ENCODE measurements at regions not wholly inside any gene's neighbourhood (a gene's known extent, or its start where the extent isn't known, plus 50 kb on each side); places are given as distances from the start of the nearest gene placed in this dataset.
"Not testable (repeated sequence)": the region's sequence is repeated elsewhere in the genome, so short reads cannot be mapped to it uniquely, and the experiment has no call there.

DNA sequence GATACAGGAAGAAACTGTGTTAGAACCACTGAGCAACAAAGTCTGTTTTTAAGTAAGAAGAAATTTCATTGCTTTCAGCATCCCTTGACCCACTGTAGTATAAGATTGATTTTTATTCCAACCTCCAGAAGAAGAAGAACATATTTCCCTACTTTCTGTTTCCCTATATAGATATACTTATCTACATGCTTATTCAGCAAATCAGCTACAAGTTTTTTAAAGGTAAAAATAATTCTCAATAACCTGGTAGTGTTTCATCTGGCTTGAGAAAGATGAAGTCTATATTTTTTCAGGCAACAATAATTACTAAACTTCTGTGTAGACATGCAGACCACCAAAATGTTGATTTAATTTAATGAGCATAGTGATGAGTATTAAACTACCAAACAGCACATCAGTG, 201.0 kb downstream of the OSTF1 start:
- no peak for DNase-seq

DNA sequence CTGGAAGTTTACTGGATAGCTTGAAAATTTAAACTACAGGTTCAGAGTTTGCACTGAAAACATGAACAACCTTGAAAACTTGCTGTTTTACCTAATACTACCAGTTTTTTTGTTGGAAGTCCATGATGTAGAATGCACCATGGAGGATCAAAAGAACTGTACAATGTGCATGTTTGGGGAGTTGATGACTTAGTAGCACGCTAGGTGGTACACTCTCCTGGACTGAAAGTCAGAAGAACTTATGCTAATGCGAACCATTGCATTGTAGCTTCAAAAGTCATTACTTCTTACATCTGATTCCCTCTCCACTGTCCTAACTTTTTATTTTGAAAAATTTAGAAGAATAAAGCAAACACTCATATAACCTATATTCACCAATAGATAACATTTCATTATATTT, 211.0 kb downstream of the OSTF1 start:
- no peak for DNase-seq

DNA sequence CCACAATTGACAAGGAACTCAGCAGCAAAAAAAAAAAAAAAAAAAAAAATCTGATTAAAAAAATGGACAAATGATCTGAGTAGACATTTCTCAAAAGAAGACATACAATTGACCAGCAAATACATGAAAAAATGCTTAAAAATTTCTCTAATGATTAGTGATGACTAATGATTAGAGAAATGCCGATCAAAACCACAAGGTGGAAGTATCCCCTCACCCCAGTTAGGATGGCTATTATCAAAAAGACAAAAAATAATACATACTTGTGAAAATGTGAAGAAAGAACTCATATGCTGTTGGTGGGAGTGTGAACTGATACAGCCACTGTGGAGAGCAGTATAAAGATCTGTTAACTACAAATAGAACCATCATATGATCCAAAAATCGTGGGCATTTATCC, 245.3 kb downstream of the OSTF1 start:
- DNase-seq, result no peak

DNA sequence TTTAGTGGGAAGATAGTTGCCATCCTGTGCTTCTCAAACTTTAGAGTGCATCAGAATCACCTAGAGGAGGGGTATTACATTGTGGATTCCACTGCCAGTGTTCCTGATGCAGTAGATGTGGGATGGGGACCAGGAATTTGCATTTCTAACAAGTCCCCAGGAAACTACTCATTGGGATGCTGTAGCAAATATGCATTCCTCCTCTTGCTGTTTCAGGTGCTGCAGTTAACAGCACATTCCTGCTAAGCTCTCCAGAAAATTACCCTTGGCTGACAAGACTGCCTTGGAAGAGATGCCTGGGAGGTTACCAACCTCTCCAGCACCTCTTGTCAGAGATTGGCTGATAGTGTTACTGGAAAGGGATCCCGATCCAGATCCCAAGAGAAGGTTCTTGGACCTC, 270.5 kb downstream of the OSTF1 start:
- DNase-seq, result no peak

DNA sequence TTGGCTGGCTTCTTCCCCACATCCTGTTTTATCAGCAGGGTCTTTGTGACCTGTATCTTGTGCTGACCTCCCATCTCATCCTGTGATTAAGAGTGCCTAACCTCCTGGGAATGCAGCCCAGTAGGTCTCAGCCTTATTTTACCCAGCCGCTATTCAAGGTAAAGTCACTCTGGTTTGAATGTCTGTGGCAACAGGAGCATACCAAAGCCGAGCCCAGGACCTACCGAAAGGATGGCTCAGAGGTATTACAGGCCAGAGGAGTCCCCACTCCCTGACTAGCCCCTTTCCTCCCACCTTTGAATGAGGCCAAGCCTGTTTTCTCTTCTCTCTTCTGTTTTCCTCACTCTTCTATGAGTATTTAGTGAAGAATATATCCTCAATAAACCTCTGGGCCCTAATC, 271.3 kb downstream of the OSTF1 start:
- DNase-seq, result no peak

DNA sequence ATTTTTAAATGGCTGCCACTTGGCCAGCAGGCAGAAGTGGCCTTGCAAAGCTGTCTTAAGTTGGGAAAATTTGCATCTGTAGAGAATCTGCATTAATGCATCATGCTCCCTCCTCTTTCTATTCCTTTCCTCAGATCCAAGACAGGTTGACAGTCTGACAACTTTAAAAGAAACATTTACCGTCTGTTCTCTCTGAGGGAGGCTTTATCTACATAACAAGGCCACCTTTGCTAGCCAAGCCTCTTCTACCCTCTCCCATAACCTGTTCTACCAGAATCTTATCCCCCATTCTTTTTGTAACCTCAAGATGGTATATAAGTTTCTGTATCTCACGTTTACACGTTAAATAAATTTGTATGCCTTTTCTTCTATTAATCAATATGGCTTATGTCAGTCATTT, 271.9 kb downstream of the OSTF1 start:
- DNase-seq, result no peak

DNA sequence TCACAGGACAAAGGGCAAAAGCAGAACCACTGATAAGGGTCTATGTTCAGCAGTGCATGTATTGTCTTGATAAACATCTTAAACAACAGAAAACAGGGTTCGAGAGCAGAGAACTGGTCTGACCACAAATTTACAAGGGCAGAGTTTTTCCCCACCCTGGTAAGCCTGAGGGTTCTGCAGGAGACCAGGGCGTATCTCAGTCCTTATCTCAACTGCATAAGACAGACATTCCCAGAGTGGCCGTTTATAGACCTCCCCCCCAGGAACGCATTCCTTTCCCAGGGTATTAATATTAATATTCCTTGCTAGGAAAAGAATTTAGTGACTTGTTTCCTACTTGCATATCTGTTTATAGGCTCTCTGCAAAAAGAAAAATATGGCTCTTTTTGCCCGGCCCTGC, 274.1 kb downstream of the OSTF1 start:
- not testable (repeated sequence) for DNase-seq

DNA sequence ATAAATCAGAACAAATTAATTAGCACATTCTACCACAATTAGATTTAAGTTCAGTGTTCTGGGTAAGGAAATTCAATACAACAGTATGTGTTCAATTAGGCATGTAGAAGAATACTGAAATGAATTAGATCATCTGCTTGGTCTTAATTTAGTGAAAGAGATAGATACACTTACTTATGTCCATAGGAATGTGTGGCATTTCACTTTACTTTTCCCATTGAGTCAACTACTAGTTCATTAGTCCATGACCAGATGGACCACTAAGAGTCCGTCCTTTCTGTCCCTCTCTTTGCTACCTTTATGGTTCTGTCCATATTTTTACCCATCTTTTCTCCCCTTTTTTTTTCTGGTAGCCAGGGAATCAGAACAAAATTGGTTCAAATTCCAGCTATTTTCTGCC, 276.9 kb downstream of the OSTF1 start:
- DNase-seq, result no peak

DNA sequence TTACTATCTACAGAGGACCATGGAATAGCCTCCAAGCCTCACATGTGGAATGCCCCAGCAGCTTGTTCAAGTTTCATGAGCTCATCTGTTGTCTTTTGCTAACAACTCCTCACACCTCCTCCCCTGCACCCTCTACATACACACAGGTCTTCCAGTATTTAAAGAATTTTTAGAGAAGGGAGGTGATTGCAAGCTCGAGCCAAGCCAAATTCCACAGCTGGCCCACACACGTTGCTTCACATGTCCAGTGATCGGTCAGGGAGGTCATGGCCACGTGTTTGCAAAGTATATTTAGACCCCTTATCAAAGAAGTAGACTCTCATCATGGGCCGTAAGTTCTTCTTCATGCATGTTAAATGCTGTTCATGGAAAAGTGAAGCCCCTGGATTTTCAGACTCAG, 281.7 kb downstream of the OSTF1 start:
- DNase-seq, result no peak

DNA sequence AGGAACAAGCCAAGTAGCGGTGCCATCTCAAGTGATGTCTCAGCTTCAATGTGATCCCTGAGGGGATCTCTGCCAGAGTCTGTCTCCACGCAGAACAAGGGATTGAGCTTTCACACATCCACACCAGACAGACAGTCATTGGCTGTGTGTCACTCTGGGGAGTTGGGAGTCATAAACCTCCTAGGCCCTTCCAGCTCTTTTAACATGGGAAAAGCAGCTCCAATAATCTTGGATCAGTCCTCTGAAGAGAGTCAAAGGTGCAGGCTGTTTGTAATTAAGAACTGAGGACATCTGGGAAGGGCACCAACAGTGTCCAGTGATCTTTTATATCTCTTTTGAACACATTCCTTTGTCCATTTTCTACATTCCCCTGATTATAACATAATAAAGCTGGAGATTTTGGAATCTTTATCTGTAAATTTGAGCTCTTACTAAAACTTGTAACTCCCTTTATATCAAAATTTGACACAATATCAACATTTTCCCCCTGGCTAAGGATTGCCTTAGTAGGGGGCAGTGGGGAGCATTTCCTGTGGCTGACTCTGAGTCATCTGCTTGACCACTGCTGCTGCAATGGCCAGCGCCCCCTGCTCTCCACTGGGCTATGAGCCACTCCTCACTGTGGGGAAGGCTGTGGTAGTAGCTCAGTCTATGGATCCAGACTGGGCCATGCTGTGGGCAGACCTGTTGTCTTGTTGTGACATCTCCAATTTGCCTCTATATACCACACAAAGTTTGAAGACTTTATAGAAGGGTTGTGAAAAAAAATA, 284.4 kb downstream of the OSTF1 start:
- no peak for DNase-seq

DNA sequence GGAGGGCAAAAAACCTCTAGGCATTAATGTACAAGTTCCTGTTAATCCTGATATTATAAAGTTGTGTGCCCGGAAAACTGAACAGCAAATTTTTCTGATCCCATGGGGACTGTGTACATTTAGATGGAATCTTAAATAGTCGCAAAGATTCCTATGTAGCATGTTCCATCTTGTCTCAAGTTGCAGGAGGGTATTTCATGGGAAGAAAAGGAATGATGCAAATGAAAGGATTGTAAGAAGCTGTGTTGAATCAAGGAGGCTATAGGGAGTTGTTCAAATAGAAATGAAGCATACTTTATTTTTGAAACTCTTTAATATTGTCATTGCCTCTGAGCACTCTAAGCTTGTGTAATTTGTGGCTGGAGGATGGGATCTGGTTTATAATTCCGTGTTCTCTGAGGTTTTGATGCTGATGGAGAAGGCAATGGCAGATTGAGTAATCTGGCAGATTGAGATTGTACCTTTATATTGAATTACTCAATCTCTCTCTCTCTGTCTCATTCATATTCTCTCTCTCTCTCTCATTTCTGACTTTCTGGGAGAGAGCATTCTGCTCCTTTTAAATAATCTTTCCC, 288.5 kb downstream of the OSTF1 start:
- no peak for DNase-seq

DNA sequence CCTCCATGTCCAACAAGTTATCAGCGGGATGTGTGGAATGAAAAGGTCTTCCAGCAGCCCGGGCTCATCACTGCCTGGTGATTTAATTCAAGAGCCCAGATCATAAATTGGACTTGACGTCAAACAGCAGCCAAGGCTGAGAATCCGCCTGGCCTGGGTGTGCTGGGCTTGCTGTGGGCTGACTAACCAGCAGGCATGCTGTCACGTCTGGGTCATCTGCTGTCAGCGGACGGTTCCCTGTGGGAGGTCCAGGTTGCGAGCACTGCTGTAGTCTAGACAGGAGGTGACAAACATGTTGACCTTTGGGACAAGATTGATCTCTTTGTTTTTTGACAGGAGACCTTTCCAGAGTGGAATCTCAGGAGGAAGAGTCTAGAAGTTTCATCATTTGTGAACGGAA, 289.7 kb downstream of the OSTF1 start:
- no peak for DNase-seq

DNA sequence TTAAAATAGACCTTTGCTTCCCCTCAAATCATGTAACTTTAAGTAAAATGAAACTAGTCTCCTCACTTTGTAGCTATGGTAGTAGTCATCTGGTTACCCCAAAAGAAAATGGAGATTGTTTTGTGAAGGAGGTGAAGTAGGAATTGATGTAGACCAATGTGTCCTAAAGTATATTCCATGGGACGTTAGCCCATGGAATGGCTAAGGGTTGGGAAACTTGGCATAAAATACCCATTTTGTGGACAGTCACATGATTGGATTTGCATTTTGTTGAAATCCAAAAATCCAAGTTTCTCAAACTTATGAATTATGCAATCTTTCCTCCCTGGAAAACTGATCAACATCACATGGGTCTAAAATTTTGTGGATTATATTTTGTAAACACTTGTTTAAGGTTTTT, 290.6 kb downstream of the OSTF1 start:
- DNase-seq, result no peak

DNA sequence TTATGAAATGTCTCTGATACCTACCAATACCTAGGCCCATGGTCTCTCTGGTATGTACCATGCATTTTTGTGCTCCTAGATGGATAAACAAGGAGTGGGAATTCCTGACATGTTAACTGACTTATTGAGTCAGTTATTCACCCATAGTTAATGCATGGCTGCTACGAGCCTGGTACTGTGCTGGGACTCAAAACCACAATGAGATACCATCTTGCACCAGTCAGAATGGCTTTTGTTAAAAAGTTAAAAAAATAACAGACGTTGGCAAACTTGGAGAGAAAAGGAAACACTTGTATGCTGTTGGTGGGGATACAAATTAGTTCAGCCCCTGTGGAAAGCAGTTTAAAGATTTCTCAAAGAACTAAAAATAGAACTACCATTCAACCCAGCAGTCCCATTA, 293.8 kb downstream of the OSTF1 start:
- no peak for DNase-seq

DNA sequence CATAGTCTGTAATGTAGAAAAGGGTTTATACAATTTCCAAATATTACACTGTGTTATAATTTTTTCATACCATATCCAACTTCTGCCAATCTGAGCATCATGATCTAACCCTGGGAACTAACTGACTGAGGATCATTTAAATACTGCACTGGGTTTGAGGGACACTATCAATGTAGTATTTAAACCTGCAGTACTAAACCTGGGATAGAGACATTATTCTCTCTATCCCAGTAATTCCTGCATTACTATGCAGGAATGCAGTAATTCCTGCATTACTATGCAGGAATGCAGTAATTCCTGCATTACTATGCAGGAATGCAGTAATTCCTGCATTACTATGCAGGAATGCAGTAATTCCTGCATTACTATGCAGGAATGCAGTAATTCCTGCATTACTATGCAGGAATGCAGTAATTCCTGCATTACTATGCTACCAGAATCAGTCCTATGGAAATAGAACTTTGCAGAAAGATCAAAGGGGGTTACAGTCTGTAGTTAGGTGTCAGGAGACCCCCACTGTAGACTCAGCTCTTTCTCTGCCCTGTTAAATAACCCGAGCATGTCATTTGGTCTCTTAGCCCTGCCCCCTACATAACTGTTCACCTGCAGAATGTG, 295.2 kb downstream of the OSTF1 start:
- DNase-seq, result not testable (repeated sequence)

DNA sequence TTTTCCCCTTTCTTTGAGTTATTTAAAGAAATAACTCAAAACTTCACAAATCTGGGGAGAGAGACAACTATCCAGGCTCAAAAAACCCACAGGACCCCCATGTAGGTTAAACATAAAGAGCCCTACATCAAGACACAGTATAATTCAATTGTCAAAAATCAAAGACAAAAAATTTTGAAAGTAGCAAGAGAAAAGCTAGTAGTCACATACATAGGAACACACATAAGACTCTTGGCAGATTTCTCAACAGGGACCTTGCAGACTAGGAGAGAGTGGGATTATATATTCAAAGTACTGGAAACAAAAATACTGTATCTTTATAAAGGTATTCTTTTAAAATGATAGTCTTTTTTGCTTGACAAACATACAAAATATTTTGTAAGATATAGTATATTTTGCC, 296.9 kb downstream of the OSTF1 start:
- DNase-seq, result no peak

DNA sequence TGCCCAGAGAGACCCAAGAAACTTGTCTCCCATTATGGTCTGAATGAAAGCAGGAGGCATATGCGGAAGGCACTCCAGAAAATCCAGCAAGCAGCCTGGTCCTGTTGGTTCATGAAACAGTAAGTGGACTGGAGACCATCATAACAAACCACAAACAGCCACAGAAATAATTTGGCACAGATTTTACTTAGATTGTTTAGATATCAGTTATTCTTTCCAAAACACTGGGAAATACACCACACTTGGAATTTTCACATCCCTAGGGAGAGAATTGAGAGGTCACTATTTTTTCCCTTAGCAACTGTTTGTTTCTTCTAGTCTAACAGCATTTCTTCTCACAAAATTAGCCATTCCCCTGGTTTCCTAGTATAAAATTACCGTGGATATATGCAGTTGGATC, 300.8 kb downstream of the OSTF1 start:
- DNase-seq, result no peak

DNA sequence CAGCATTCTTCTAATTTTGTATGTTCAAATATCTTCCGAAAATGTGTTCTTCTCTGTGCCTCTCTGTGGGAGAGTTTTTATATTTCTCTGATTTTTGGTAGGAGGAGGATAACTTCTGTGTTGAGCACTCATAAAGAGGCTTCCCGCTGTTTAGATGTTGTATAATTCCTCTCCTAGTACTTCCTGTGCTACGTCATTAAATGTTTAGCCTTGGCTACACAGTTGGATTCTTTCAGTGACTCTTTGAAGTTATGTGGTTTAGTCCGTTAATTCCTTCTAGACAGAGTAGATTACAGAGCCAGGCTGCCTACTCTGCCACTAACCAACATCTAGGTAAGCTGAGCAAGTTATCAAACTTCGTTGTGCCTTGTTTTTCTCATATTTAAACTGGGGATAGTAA, 302.6 kb downstream of the OSTF1 start:
- no peak for DNase-seq

DNA sequence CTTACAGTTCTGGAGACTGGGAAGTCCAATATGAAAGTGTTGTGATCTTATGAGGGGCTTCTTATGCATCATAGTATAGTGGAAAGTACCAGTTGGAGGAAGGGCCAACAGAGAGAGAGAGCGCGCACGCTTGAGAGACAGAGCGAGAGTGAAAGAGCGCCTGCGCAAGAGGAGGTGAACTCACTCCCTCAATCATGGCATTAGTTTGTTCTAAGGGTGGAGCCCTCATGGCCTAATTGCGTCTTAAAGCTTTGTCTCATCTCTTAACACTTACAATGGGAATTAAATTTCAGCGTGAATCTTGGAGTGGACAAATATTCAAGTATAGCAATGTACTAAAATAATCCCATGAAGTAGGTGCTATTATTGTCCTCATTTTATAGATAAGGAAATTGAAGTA, 303.2 kb downstream of the OSTF1 start:
- no peak for DNase-seq

DNA sequence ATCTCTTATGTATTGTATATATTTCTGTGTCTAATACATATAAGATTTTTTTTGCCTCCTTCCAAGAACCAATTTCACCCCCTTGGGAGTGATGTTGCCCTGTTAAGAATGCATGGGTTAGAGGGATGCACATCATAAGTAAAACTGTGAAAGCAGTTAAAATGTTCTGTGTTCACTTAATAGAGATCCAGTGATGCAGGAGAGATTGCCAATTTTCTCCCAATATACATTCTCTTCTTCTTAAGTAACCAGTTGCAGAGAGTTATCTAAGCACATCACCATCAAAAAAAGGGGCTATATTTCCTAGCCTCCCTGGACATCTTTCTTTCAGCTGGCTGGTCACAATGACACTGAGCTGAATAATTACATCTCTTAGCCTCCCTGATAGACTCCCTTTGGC, 307.0 kb downstream of the OSTF1 start:
- no peak for DNase-seq

DNA sequence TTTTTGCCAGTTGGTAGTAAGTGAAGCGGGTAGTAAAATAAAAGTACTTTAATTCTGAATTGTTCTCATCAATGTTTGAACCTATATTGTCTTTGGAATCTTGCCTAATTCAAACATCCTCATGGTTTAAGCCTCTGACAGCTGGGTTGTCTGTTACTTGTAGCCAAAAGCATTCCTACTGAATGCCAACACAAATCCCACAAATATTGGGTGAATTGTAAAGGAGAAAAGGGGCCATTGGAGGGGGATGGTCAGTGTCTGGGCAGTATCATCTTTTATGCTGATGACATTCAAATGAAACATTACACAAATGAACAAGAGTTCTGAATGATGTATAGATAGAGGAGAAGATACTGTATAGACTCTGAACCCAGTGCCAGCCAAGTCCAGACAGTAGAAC, 309.5 kb downstream of the OSTF1 start:
- DNase-seq, result no peak

DNA sequence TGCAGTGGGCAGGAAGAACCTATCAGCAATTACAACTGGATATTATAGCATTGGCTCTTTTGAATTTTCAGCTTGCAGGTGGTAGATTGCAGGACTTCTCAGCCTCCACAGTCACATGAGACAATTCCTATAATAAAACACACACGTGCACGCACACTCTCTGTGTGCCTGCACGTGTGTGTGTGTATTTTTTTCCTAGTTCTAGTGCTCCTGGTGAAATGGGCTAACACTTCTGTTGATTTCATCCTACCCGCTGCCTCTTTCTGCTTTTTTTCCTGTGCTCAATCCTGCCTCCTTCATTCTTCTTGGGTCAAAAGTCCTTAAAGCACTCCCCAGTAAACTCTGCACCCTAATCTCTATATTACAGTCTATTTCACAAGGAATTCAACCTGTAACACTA, 320.1 kb downstream of the OSTF1 start:
- DNase-seq, result no peak

DNA sequence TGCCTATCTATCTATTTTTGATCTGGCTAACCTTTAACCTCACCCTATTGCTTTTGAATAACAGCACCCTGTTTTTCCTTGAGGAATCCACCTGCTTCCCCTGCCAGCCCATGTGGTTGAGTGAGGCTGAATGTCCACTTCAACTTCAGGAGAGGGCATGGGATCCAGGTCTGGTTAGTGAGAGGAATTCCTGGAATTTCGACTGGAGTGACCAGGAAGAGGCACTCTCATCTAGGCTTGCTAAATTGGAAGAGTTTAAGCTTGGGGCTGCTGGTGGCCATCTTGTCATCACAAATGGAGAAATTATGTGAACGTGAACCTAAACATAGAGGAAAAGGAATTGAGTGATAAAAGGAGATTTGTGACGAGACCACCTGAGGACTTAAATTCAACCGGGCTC, 322.1 kb downstream of the OSTF1 start:
- no peak for DNase-seq

DNA sequence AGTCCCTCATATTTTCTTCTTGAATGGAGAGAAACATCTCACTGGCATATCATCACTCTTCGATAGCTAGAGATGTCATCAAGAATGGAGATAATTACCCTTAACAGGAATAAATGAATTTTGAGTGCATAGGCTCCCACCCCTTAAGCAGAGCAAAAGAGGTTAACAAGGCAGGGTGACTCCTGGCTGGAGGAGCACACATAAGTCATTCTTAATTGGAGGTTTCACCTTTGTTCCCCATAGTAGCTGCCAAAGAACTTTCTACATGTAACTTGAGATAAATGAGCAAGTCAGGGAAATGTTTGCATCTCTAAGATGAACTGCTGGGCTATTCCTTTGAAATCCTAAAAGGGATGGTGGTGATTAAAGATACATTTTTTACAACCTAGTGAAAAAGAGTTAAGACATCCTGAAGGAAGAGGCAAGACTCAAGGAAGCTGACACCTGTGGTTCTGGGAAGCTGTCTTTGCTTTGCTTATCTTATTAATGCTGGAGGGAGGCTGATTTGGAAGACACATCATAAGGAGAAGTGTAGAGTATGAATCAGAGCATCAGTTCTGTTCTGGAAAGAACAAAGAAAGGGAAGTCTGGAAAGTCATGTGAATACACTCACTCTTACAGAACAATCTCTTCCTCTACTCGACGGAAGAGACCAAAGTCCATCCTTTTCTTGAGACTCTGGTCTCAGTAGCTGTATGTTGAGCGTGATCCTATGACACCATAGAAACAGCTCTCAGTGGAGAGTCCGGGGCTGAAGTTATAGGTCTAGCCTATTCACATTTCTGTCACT, 326.3 kb downstream of the OSTF1 start:
- no peak for DNase-seq

Data from activated naive CD4-positive, alpha-beta T cell (primary cell).